TTC549 (cell line): ENCODE measurements at regions not wholly inside any gene's neighbourhood (a gene's known extent, or its start where the extent isn't known, plus 50 kb on each side); places are given as distances from the start of the nearest gene placed in this dataset.
A peak's percentile ranks its signal among the peaks of the same experiment; 100 is the strongest.
"Not testable (repeated sequence)": the region's sequence is repeated elsewhere in the genome, so short reads cannot be mapped to it uniquely, and the experiment has no call there.

Experiments used
- FAIRE-seq: peaks from 2 replicates; lab custom pipeline; 2012; peaks lifted over from hg19 to GRCh38; lab: Jason Lieb, UNC

- no peak for FAIRE-seq
Observed at GRCh38 chr5:124549891-124550436, 196.5 kb downstream of the ZNF608 start.

- FAIRE-seq = no peak
Observed at GRCh38 chr5:124546643-124547042, 199.8 kb downstream of the ZNF608 start.

DNA sequence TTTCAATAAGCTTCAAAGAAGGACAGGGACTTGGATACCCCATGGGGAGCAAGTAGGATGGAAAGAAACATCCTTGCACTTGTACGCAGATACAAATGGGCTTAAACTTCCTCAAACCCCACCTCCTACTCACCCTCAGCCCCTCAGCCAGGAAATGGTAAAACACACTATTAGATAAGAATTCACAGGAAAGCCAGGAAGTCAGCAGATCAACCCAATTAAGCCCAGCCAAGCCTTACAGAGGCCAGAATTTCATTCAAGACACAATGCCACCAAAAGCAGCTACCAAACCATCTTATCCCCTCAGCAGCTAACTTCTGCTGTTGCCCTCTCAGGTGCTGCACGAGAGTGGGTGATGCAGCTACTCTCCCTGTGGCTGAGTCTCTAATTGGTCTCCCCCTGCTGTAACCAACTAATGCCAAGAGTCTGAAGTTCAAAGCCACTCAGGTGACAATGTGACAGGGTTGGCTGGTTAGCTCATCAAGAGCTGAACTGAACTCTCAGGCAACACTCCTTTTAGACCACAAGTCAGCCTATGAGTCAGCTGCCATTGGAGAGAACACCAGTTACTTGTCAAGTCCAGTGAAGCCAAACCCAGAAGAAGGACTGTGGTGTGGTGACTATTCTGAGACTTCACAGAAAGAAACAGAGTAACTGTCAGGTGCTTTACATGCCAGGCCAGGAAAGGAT, 201.9 kb downstream of the ZNF608 start:
- FAIRE-seq = no peak

DNA sequence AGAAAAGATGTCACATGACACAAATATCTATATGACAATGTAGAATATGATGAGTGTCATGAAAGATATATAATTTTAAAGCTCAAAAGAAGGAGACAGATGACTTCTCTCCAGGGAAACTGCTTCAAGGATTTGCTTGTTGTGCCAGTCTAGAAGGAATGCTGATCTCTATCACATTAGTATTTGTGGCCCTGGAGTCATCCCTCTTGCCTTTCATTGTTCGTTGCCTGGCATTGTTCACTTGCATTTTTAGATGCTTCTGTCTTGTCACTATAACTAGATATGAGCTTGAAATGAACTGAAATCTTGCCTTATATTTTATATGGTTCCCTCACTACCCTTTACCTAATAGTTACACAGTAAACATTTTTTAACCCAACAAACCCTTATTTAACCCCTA, 207.5 kb downstream of the ZNF608 start:
- no peak for FAIRE-seq

- FAIRE-seq = no peak
Observed at GRCh38 chr5:124538191-124538590, 208.2 kb downstream of the ZNF608 start.

DNA sequence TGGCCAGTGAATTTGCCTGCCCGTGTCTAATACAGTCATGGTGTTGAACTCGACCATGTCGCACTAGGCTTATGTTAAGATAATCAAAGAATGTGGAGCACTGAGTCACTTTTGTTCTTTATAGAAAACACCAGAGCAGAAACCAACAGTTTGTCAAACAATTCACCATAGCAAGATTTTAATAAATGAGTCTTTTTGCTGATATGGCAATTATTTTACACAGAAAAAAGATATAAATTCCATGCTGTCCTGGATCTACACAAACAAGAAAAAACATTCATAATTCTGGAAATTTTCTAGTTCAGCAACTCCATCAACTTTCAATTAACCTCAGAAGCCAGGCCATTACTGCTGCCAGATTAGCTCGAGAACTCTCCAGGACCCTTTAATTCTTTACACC, 208.9 kb downstream of the ZNF608 start:
- FAIRE-seq = no peak

DNA sequence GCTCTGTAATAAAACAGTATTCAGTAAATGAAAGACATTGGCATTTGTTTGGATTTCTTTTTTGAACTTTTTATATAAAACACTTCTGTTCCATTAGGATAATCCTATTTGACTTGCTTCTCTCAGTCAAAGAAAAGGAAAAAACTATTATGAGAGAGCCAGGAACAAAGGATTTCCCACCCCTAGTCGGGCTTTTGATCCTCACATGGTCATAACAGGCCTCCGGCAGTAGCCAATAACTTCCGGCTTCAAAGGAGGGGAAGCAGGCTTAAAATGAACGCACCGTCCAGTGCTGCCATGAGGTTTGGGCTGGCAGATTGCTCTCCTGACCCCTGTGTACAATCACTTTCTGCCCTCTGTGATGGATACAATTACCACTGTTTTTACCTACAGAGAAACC, 209.3 kb downstream of the ZNF608 start:
- FAIRE-seq = no peak

- FAIRE-seq = no peak
Observed at GRCh38 chr5:124536333-124536732, 210.1 kb downstream of the ZNF608 start.

- no peak for FAIRE-seq
Observed at GRCh38 chr5:124530916-124531315, 215.5 kb downstream of the ZNF608 start.

GRCh38 chr5:124528838-124529237, 217.6 kb downstream of the ZNF608 start:
- FAIRE-seq = no peak

- FAIRE-seq = no peak
Observed at GRCh38 chr5:124527220-124527991, 219.0 kb downstream of the ZNF608 start.

DNA sequence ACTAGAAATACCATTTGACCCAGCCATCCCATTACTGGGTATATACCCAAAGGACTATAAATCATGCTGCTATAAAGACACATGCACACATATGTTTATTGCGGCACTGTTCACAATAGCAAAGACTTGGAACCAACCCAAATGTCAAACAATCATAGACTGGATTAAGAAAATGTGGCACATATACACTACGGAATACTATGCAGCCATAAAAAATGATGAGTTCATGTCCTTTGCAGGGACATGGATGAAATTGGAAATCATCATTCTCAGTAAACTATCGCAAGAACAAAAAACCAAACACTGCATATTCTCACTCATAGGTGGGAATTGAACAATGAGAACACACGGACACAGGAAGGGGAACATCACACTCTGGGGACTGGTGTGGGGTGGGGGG, 220.4 kb downstream of the ZNF608 start:
- FAIRE-seq = not testable (repeated sequence)

DNA sequence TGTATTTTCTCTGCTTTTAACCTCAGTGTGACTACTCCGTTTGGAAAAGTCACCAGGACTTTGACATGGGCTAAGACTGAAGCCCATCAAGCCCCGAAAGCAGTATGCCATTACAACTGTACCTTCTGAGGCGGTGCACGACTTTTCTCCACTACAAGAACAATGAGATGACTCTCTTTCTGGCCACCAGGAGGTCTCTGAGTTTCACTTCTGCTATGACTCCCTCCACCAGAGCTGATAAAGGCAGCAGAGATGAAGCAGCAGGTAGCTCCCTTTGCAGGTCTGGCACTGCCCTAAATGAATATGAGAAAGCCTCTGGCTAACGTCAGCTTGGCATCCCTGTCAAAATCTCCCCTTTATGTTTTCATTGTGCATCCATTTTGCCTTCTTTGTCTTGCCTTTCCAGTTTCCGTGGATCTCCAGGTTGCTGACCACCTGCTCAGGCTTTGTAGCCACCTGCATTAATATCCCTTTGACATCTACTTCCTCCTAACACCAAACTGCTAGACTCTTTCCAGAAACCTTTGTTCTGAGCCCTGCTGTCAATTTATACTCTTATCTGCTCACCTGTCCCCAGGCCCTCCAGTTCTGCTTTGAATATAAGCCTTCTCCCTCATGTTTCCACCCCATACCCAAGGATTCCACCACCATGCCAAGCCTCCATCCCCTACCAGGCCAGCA, 221.7 kb downstream of the ZNF608 start:
- no peak for FAIRE-seq

DNA sequence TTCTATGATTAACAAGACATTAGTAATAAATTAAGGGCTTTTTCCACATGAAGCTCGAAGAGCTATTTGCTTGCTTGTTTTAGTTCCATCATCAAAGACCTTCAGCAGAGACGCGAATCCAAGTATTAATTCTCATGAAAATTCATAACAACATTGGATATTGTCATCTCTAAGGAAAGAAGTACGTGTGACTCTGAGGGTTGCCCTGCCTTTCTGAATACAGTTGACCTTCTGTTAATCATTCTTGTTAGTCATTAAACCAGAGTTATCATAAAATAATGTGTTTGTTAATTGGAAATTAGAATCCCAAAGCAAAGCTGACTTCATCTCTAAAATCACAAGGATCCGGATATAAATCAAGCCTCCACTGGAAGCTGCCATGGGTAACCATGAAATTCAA, 222.5 kb downstream of the ZNF608 start:
- no peak for FAIRE-seq

GRCh38 chr5:124522992-124523391, 223.4 kb downstream of the ZNF608 start:
- FAIRE-seq = no peak

- FAIRE-seq = no peak
Observed at GRCh38 chr5:124521461-124522230, 224.8 kb downstream of the ZNF608 start.

DNA sequence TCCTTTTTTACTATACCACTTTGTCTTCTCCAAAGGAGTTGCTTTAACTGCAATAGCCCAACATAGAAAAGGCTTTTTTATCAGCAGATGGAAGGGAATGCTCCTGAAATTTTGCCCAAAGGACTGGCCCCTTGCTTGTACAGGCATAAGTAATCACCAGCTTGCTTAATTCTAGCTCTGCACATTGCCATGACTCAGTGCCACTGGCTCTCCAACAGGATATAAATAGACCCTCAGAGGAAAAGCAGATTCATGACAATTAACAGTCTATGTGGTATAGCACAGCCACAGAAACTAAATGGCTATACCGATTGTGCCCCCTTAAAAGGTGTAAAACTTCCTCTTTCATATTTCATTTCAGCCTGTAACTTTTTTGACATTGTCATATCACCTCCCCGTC, 227.0 kb downstream of the ZNF608 start:
- FAIRE-seq = no peak

- peak; percentile 7 for FAIRE-seq
Observed at GRCh38 chr5:124516567-124516966, 229.9 kb downstream of the ZNF608 start.

- no peak for FAIRE-seq
Observed at GRCh38 chr5:124515497-124516245, 230.8 kb downstream of the ZNF608 start.

DNA sequence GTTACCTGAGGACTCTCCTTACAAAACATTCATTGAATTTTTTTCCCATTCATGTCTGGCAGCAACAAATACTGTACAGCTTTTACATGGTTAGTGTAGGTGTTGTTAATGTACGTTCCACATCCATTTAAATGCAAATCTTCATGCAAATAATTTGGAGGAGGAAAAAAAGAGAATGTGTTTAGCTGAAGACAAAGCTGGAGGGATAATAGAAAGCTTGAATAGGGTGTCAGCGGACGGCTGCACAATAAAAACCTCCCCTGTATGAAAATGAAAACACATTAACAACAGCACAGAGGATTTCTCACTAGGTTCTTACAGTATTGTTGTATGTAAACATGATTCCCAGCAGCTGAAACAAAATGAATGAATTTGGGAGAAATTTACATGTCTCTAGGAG, 231.5 kb downstream of the ZNF608 start:
- no peak for FAIRE-seq

GRCh38 chr5:124512952-124513632, 233.3 kb downstream of the ZNF608 start:
- FAIRE-seq = no peak
